ENCODE measurements at regions not wholly inside any gene's neighbourhood (a gene's known extent, or its start where the extent isn't known, plus 50 kb on each side); places are given as distances from the start of the nearest gene placed in this dataset.
"Not testable (repeated sequence)": the region's sequence is repeated elsewhere in the genome, so short reads cannot be mapped to it uniquely, and the experiment has no call there.

GRCh38 chr7:69527706-69528105 lies 70.6 kb upstream of the AUTS2 start:
- no peak for DNase-seq (ENCODE audit: low read depth)
- no peak for TF ChIP-seq CTCF (IDR thresholded peaks at IDR 0.05; ENCODE audit: control insufficient read depth, insufficient read depth, low read depth, low read length, missing control alignments)
- H3K4me3 ChIP-seq (ENCODE audit: control insufficient read depth, low read depth, low read length), result no peak overlapping the region

- H3K4me3 ChIP-seq (ENCODE audit: control insufficient read depth, low read depth, low read length), result no peak overlapping the region
- DNase-seq (ENCODE audit: low read depth), result no peak
- no peak for TF ChIP-seq CTCF (IDR thresholded peaks at IDR 0.05; ENCODE audit: control insufficient read depth, insufficient read depth, low read depth, low read length, missing control alignments)
These were observed 67.2 kb upstream of the AUTS2 start for GRCh38 chr7:69531050-69531449.

- no peak for TF ChIP-seq CTCF (IDR thresholded peaks at IDR 0.05; ENCODE audit: control insufficient read depth, insufficient read depth, low read depth, low read length, missing control alignments)
- no peak for DNase-seq (ENCODE audit: low read depth)
- H3K4me3 ChIP-seq (ENCODE audit: control insufficient read depth, low read depth, low read length), result no peak overlapping the region
These were observed 63.7 kb upstream of the AUTS2 start for GRCh38 chr7:69534461-69535041.

DNA sequence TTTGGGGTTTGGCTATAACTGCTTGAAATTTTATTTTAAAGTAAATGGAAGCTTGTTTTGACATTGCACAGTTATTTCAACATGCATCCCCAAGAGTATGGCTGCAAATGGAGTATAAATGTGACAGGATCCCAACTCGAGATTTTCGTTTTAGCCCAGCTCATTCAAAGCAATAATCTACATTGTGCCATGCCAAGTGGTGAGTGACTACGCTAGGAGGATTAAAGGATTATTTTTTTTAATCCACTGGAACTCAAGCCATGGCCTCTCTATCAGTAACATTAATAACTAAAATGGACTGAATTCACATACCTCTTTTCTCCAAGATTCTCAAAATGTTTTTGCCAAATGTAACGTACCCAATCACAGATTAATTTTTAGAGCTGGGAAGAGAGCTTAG lies 60.6 kb upstream of the AUTS2 start:
- TF ChIP-seq CTCF (IDR thresholded peaks at IDR 0.05; ENCODE audit: control insufficient read depth, insufficient read depth, low read depth, low read length, missing control alignments), result no peak
- no peak overlapping the region for H3K4me3 ChIP-seq (ENCODE audit: control insufficient read depth, low read depth, low read length)
- DNase-seq (ENCODE audit: low read depth), result no peak

DNA sequence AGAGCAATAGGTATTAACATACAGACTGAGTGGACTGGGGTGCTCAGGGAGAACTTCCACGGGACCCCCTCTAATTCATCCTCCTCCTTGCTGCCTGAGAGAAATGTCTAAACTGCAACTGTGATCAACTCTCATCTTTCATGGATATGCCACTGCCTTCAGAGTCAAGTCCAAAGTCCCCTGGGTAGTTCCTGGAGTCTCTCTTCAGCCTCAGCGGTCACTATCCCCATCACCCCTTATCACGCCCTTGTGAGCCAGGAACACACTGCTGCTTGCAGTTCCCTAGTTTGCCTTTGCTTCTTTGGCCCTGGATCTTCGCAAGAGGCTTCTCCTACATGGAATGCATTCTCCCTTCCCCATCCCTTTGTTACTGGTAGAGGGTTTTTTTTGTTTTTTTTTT lies 58.7 kb upstream of the AUTS2 start:
- H3K4me3 ChIP-seq (ENCODE audit: control insufficient read depth, low read depth, low read length), result no peak overlapping the region
- DNase-seq (ENCODE audit: low read depth), result no peak
- no peak for TF ChIP-seq CTCF (IDR thresholded peaks at IDR 0.05; ENCODE audit: control insufficient read depth, insufficient read depth, low read depth, low read length, missing control alignments)

DNA sequence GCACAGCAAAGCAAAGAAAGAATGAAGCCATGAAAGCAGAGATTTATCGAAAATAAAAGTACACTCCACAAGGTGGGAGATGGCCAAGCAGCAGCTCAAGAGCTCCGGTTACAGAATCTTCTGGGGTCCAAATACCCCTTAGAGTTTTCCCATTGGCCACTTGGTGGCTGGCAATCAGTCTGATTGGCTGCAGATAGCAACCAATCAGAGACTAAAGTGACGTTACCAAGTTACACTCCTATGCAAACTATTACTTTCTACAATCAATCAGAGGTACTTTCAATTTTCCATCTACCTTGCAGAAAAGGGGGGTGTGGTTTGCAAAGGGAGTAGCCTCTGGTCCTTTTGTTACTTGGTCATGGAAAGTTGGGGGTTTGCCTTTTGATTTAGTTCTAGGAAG lies 58.0 kb upstream of the AUTS2 start:
- no peak for TF ChIP-seq CTCF (IDR thresholded peaks at IDR 0.05; ENCODE audit: control insufficient read depth, insufficient read depth, low read depth, low read length, missing control alignments)
- no peak for DNase-seq (ENCODE audit: low read depth)
- no peak overlapping the region for H3K4me3 ChIP-seq (ENCODE audit: control insufficient read depth, low read depth, low read length)

DNA sequence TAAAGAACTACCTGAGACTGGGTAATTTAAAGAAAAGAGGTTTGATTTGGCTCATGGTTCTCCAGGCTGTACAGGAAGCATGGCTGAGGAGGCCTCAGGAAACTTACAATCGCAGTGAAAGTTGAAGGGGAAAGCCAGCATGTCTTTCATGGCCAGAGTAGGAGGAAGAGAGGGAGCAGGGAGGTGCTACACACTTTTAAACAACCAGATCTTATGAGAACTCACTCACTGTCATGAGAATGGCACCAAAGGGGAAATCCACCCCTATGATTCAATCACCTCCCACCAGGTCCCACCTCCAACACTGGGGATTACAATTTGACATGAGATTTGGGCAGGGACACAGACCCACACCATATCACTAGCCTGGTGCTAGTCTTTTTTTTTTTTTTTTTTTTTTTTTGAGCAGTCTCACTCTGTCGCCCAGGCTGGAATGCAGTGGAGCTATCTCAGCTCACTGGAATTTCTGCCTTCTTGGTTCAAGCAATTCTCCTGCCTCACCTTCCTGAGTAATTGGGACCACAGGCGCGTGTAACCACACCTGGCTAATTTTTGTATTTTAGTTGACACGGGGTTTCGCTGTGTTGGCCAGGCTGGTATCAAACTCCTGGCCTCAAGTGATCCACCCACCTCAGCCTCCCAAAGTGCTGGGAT lies 56.4 kb upstream of the AUTS2 start:
- DNase-seq (ENCODE audit: low read depth); H3K4me3 ChIP-seq (ENCODE audit: control insufficient read depth, low read depth, low read length): not testable (repeated sequence)
